Activated T-helper 2 cell treated with anti-CD3 and anti-CD28 coated beads, Interferon-gamma antibody, Interleukin-2, Interleukin-4, amounts not matched to agents 10 μg/mL and 5 μg/mL and 100 μg/mL, durations not matched to agents 14 hours and 24 hours and 36 hours (primary cell): ENCODE measurements at regions not wholly inside any gene's neighbourhood (a gene's known extent, or its start where the extent isn't known, plus 50 kb on each side); places are given as distances from the start of the nearest gene placed in this dataset.
"Not testable (repeated sequence)": the region's sequence is repeated elsewhere in the genome, so short reads cannot be mapped to it uniquely, and the experiment has no call there.

Experiments
- DNase-seq: peaks from one replicate; pipeline ENCODE4 v3.0.0; 2021; ENCODE audit warnings: low spot score
- H3K27ac Mint-ChIP-seq: one replicate; pipeline ENCODE4 v1.8.0; 2021; ENCODE audit warnings: mixed read lengths
- H3K27me3 Mint-ChIP-seq: one replicate; pipeline ENCODE4 v1.8.0; 2021; ENCODE audit warnings: low read depth, mixed read lengths
- H3K36me3 Mint-ChIP-seq: one replicate; pipeline ENCODE4 v1.8.0; 2021; ENCODE audit warnings: low read depth, mixed read lengths
- H3K4me1 Mint-ChIP-seq: one replicate; pipeline ENCODE4 v1.8.0; 2021; ENCODE audit warnings: low read depth, mixed read lengths
- H3K4me3 Mint-ChIP-seq: one replicate; pipeline ENCODE4 v1.8.0; 2021; ENCODE audit warnings: low read depth, mild to moderate bottlenecking, moderate library complexity, mixed read lengths
- H3K9me3 Mint-ChIP-seq: one replicate; pipeline ENCODE4 v1.8.0; 2021; ENCODE audit warnings: mixed read lengths
- intact Hi-C: fragments of 100-400 bp; cut with micrococcal nuclease; formaldehyde crosslinking; loops from one replicate; pipeline ENCODE4 v1.15.1; 2023

DNA sequence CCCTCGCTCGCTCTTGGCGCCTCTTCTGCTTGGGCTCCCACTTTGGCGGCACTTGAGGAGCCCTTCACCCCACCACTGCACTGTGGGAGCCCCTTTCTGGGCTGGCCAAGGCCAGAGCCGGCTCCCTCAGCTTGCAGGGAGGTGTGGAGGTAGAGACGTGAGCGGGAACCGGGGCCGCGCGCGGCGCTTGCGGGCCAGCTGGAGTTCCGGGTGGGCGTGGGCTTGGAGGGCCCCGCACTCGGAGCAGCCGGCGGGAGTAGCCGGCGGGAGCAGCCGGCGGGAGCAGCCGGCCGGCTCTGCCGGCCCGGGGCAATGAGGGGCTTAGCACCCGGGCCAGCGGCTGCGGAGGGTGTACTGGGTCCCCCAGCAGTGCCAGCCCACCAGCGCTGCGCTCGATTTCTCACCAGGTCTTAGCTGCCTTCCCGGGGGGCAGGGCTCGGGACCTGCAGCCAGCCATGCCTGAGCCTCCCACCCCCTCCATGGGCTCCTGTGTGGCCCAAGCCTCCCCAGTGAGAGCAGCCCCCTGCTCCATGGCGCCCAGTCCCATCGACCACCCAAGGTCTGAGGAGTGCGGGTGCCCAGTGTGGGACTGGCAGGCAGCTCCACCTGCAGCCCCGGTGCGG, 714.0 kb downstream of the CDH9 start:
- H3K36me3 Mint-ChIP-seq, H3K4me3 Mint-ChIP-seq, H3K27me3 Mint-ChIP-seq, intact Hi-C loops, H3K27ac Mint-ChIP-seq, DNase-seq, H3K4me1 Mint-ChIP-seq: not testable (repeated sequence)
- H3K9me3 Mint-ChIP-seq: peaks cover 37% of the 10 kb centered on the region

DNA sequence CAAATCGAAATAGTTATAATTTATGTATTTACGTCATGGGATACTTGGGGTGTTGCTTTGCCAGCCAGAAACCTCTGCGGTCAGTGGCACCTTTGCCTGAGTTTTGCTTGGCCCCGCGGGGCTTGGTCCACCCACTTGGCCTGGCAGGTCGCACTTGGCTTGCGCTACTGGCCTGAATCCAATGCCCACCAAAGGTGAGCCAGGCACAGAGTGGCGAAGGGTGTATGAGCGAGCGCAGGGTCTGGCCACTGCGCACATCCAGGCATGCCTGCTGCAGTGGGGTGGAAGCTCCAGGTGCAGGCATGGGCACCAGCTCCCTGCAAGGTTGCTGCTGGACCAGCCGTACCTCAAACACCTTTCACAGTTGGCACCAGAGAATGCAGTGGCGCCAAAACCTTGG, 714.6 kb downstream of the CDH9 start:
- Mint-ChIP-seq H3K4me3 (no peak overlapping the region), H3K4me1 (no peaks in the 10 kb centered on the region), H3K27ac (no peak overlapping the region), H3K36me3 (no peaks in the 10 kb centered on the region), H3K27me3 (no peaks in the 10 kb centered on the region), H3K9me3 (peaks cover 41% of the 10 kb centered on the region)
- intact Hi-C loops: no loop called here
- DNase-seq: no peak

GRCh38 chr5:26321278-26321677, 717.1 kb downstream of the CDH9 start:
- no peaks in the 10 kb centered on the region for H3K27me3 Mint-ChIP-seq
- no peaks in the 10 kb centered on the region for H3K36me3 Mint-ChIP-seq
- intact Hi-C loops: no loop called here
- no peak overlapping the region for H3K27ac Mint-ChIP-seq
- DNase-seq: no peak
- H3K9me3 Mint-ChIP-seq: peaks cover 42% of the 10 kb centered on the region
- H3K4me3 Mint-ChIP-seq: no peak overlapping the region
- no peaks in the 10 kb centered on the region for H3K4me1 Mint-ChIP-seq

- Mint-ChIP-seq H3K27ac (no peak overlapping the region), H3K9me3 (peaks cover 27% of the 10 kb centered on the region), H3K4me3 (no peak overlapping the region), H3K27me3 (no peaks in the 10 kb centered on the region), H3K36me3 (no peaks in the 10 kb centered on the region), H3K4me1 (no peaks in the 10 kb centered on the region)
- DNase-seq: no peak
- intact Hi-C loops: no loop called here
Observed at GRCh38 chr5:26310415-26310814, 728.0 kb downstream of the CDH9 start.

DNA sequence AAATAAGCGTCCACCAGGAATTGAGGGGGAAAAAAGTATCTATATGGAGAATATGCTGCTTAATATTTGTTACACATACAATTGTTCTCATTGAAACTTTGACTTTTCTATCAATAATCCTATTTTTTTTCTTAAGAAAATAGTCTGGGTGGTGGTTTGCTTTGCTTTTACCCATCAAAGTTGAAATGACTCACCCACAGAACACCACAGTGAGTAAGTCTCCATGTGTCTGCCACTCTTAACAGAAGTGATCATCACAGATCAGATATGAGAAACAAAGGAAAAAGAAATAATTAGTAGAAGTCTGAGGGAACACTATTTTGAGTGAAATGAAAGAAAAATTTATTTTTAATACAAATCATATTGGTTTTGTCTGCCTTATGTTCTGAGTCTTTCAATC, 742.8 kb downstream of the CDH9 start:
- Mint-ChIP-seq H3K4me3 (no peak overlapping the region), H3K27ac (no peak overlapping the region), H3K36me3 (no peaks in the 10 kb centered on the region), H3K4me1 (no peaks in the 10 kb centered on the region), H3K9me3 (peaks cover 18% of the 10 kb centered on the region), H3K27me3 (no peaks in the 10 kb centered on the region)
- intact Hi-C loops: no loop called here
- no peak for DNase-seq

- Mint-ChIP-seq H3K4me1 (no peaks in the 10 kb centered on the region), H3K27me3 (no peaks in the 10 kb centered on the region), H3K27ac (no peak overlapping the region), H3K4me3 (no peak overlapping the region), H3K36me3 (no peaks in the 10 kb centered on the region), H3K9me3 (peaks cover 60% of the 10 kb centered on the region)
- no peak for DNase-seq
- intact Hi-C loops: no loop called here
Observed at GRCh38 chr5:26282190-26282589, 756.2 kb downstream of the CDH9 start.

DNA sequence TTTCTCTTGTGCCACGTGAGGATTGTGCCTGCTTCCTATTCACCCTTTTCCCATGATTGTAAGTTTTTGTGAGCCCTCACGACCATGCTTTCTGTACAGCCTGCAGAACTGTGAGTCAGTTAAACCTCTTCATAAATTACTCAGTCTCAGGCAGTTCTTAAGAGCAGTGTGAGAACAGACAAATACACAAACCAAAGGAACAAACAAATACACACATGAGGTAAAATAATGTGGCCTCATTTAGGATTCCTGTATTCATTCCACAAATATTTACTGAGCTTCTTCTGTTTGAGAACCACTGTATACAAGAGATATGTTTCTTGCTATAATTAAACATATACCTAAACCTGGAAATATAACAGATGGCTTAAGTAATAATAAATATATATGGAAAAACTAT, 760.3 kb downstream of the CDH9 start:
- no peak overlapping the region for H3K4me3 Mint-ChIP-seq
- H3K9me3 Mint-ChIP-seq: peaks cover 56% of the 10 kb centered on the region
- no peaks in the 10 kb centered on the region for H3K4me1 Mint-ChIP-seq
- intact Hi-C loops: no loop called here
- no peak overlapping the region for H3K27ac Mint-ChIP-seq
- no peaks in the 10 kb centered on the region for H3K36me3 Mint-ChIP-seq
- no peaks in the 10 kb centered on the region for H3K27me3 Mint-ChIP-seq
- no peak for DNase-seq

DNA sequence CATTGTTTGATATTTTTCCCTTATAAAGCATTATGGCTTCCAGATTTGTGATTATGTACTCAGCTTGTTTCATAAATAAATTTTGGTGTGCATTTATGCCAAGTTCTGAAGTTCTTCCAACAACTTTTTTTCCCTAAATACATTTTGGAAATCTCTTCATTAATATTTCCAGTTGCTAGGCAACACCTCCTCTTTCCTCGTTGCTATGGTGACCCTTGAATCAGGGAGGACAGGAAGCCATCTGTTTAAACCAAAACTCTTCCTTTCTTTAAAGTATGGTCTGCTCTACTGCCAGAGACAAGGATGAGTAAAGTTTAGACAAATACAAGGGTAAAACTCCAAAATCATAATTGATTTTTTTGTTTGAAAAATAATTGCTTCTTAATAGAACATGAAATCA, 779.3 kb downstream of the CDH9 start:
- Mint-ChIP-seq H3K27ac (no peak overlapping the region), H3K36me3 (no peaks in the 10 kb centered on the region), H3K27me3 (no peaks in the 10 kb centered on the region), H3K4me3 (no peak overlapping the region), H3K4me1 (no peaks in the 10 kb centered on the region), H3K9me3 (peaks cover 35% of the 10 kb centered on the region)
- intact Hi-C loops: no loop called here
- no peak for DNase-seq

- Mint-ChIP-seq H3K9me3 (peaks cover 35% of the 10 kb centered on the region), H3K27ac (no peak overlapping the region), H3K36me3 (no peaks in the 10 kb centered on the region), H3K4me1 (no peaks in the 10 kb centered on the region), H3K27me3 (no peaks in the 10 kb centered on the region), H3K4me3 (no peak overlapping the region)
- no peak for DNase-seq
- intact Hi-C loops: no loop called here
Observed at GRCh38 chr5:26245321-26245720, 793.1 kb downstream of the CDH9 start.

DNA sequence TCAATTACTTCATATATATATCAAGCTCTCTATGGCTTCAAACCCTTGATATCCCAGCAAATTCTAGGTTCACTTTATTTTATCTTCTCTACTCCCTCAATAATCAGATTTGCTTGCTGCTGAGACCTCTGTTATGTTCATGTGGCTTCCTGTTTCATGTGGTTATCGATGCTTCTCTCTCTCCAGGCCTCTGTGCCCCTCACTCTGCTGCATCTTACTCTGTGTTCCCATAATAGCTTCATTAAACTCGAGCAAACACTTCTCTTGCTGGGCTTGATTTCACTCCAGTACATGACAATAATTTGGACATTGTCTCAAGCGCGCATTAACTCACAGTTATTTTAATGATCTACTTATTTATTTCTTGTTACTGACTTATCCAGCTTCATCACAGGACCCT, 798.8 kb downstream of the CDH9 start:
- Mint-ChIP-seq H3K36me3 (no peaks in the 10 kb centered on the region), H3K9me3 (peaks cover 29% of the 10 kb centered on the region), H3K27me3 (no peaks in the 10 kb centered on the region), H3K27ac (no peak overlapping the region), H3K4me1 (no peaks in the 10 kb centered on the region), H3K4me3 (no peak overlapping the region)
- DNase-seq: no peak
- intact Hi-C loops: no loop called here

- intact Hi-C loops: no loop called here
- no peaks in the 10 kb centered on the region for H3K4me1 Mint-ChIP-seq
- H3K27ac Mint-ChIP-seq: no peak overlapping the region
- DNase-seq: no peak
- no peaks in the 10 kb centered on the region for H3K27me3 Mint-ChIP-seq
- H3K36me3 Mint-ChIP-seq: no peaks in the 10 kb centered on the region
- H3K9me3 Mint-ChIP-seq: peaks cover 40% of the 10 kb centered on the region
- H3K4me3 Mint-ChIP-seq: no peak overlapping the region
Observed at GRCh38 chr5:26237489-26237888, 800.9 kb downstream of the CDH9 start.

GRCh38 chr5:26236936-26237335, 801.5 kb downstream of the CDH9 start:
- Mint-ChIP-seq H3K4me3 (no peak overlapping the region), H3K36me3 (no peaks in the 10 kb centered on the region), H3K9me3 (peaks cover 44% of the 10 kb centered on the region), H3K27me3 (no peaks in the 10 kb centered on the region), H3K27ac (no peak overlapping the region), H3K4me1 (no peaks in the 10 kb centered on the region)
- intact Hi-C loops: no loop called here
- no peak for DNase-seq

- H3K27me3 Mint-ChIP-seq: no peaks in the 10 kb centered on the region
- no peaks in the 10 kb centered on the region for H3K4me1 Mint-ChIP-seq
- no peak for DNase-seq
- no peaks in the 10 kb centered on the region for H3K36me3 Mint-ChIP-seq
- H3K9me3 Mint-ChIP-seq: peaks cover 53% of the 10 kb centered on the region
- no peak overlapping the region for H3K4me3 Mint-ChIP-seq
- no peak overlapping the region for H3K27ac Mint-ChIP-seq
- intact Hi-C loops: no loop called here
Observed at GRCh38 chr5:26232706-26233105, 805.7 kb downstream of the CDH9 start.

GRCh38 chr5:26231316-26231715, 807.1 kb downstream of the CDH9 start:
- Mint-ChIP-seq H3K4me3 (no peak overlapping the region), H3K4me1 (no peaks in the 10 kb centered on the region), H3K27me3 (no peaks in the 10 kb centered on the region), H3K27ac (no peak overlapping the region), H3K36me3 (no peaks in the 10 kb centered on the region), H3K9me3 (peaks cover 60% of the 10 kb centered on the region)
- no peak for DNase-seq
- intact Hi-C loops: no loop called here
